ENCODE measurements at regions not wholly inside any gene's neighbourhood (a gene's known extent, or its start where the extent isn't known, plus 50 kb on each side); places are given as distances from the start of the nearest gene placed in this dataset.
"Not testable (repeated sequence)": the region's sequence is repeated elsewhere in the genome, so short reads cannot be mapped to it uniquely, and the experiment has no call there.

- DNase-seq = no peak
Observed at GRCh38 chr4:19205853-19206252, 1045.9 kb upstream of the SLIT2 start.

- DNase-seq = not testable (repeated sequence)
Observed at GRCh38 chr4:19197838-19198237, 1053.9 kb upstream of the SLIT2 start.

GRCh38 chr4:19195696-19196095 lies 1056.0 kb upstream of the SLIT2 start:
- DNase-seq = no peak

DNA sequence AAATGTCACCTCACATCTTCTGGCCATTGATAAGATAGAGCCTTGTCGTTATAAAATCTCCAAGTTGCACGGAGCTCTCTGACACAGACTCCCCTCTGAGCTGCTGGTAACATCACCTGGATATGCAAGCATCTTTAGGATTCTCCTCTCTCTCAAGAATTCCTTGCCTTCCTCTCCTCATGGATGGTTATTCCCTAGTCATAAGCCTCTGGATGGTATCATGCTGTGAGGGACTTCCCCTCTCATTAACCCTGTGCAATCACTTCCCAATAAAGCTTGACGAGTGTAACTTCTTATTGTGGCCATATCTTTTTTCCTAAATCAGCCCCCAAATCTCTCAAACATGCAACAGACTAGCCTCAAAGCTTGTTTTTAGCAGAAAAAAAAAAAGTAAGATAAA lies 1057.0 kb upstream of the SLIT2 start:
- no peak for DNase-seq

DNA sequence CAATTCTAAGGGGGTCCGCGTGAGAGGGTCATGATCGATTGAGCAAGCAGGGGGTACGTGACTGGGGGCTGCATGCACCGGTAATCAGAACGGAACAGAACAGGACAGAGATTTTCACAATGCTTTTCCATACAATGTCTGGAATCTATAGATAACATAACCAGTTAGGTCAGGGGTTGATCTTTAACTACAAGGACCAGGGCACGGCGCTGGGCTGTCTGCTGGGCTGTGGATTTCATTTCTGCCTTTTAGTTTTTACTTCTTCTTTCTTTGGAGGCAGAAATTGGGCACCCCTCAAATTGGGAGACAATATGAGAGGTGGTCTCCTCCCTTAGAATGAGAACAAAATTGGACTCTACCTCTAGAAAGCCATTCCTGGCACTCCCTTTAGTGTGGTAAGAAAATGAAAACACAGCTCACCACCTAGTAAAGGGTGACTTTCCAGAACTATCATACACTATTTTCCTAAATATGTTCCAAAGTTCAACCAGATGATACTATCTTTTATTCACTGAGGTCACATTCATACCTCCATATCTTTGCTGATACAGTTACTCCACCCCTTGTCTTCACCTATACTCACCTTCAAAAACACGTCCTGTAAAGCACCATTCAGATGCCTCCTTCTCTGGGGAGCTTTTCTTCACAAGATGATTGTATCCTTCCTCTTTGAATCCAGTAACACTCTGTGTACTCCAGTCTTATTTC lies 1058.3 kb upstream of the SLIT2 start:
- no peak for DNase-seq

DNA sequence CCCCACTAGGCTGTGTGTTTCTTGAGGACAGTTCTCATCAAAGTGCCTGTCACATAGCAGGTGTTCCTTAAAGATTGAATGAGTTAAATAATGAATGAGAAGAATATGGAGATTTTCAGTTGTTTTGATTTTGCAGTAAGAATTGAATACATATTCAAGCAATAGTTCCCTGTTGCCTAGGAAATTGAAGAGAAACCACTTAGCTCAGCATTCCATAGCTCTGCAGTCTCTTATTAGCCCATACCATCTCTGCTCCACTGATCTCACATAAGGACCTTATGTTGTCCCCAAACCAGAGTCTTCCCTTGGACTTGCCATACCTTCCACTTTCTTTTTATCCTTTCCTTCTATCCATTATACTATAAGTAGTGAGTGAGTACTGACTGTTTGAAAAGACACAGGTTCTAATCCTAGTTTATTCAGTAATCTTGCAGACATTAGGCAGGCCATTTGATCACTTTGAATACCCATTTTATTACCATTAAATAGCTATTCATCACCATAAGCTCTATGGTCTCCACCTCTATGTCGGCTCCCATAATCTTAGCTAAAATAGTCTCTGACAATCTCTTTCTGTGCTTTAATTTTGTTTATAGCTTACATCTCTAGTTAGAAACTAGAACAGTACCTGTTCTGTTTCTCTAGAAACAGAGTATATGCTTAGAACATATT lies 1059.6 kb upstream of the SLIT2 start:
- DNase-seq = no peak

DNA sequence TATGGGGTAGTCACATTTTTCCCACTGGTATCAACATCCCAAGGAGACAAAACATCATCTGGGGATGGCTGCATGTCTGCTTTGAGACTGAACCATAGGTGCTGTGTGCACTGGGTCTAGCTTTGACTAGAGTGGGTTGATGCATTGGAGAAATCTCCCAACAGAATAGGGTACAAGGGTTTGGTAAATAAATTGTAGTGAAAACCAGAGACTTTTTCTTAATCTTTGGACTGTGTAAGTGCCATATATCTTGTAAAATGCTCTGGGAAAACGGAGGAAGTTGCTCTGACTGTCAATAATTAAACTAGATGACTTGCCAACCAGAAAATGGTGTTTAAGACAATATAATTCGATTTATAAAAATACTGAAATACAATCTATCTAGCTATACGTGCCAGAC lies 1064.0 kb upstream of the SLIT2 start:
- DNase-seq = no peak

- DNase-seq = no peak
Observed at GRCh38 chr4:19187096-19187495, 1064.6 kb upstream of the SLIT2 start.

DNA sequence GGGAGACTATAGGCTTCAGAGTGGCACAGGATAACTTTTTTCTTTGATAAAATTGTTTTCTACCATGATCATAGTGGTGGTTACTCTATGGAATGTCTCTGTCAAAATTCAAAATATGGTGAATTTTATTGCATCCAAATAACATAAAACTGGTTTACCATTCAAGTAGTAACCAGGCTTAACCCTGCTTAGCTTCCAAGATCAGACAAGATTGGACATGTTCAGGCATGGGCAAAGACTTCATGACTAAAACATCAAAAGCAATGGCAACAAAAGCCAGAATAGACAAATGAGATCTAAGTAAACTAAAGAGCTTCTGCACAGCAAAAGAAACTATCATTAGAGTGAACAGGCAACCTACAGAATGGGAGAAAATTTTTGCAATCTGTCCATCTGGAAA lies 1070.1 kb upstream of the SLIT2 start:
- DNase-seq = not testable (repeated sequence)

GRCh38 chr4:19178835-19179234 lies 1072.9 kb upstream of the SLIT2 start:
- no peak for DNase-seq

- DNase-seq = no peak
Observed at GRCh38 chr4:19177616-19178015, 1074.1 kb upstream of the SLIT2 start.

- DNase-seq = no peak
Observed at GRCh38 chr4:19171832-19172231, 1079.9 kb upstream of the SLIT2 start.

DNA sequence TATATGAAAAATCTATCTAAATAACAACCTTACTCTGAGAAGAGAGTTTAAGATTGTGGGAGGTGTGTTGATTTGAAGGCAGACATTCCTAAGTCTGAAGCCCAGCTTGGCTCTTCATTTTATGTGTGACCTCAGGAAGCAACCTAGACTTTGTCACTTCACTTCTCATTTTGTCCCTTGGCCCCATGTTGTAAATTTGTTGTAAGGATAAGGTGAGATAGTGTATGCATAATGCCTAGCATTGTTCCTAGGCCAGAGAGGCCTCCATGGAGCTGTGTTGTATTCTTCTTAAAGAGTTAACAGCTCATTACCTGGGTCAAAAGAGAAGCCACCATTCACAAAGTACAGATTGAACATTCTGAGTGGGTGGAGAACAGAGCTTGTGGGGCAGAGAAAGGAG lies 1084.4 kb upstream of the SLIT2 start:
- DNase-seq = no peak

DNA sequence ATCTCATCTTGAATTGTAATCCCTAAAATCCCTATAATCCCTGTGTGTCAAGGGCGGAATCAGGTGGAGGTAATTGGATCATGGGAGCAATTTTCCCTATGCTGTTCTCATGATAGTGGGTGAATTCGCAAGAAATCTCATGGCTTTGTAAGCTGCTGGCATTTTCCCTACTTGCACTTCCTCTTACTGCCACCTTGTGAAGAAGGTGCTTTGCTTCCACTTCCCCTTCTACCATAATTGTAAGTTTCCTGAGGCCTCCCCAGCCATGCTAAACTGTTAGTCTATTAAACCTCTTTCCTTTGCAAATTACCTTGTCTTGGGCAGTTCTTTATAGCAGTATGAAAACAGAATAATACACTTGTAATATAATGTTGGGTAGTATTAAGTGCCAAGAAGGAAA lies 1087.4 kb upstream of the SLIT2 start:
- no peak for DNase-seq

DNA sequence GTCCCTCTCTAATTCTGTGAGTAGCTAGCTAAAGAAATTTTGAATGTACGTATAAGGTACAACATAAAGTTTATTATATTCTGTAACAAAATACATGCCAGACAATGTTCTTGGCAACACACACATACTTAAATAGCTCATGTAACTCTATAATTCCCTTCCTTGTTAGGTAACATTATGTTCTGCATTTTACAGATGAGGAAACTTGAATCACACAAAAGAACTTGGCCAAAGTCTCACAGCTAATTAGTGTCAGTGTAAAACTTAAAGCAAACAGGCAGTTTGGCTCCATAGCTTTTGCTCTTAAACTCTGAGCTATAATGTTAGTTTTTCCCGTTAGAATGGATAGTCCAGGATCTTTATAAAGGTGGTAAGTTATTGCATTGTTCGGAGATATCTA lies 1091.8 kb upstream of the SLIT2 start:
- no peak for DNase-seq

DNA sequence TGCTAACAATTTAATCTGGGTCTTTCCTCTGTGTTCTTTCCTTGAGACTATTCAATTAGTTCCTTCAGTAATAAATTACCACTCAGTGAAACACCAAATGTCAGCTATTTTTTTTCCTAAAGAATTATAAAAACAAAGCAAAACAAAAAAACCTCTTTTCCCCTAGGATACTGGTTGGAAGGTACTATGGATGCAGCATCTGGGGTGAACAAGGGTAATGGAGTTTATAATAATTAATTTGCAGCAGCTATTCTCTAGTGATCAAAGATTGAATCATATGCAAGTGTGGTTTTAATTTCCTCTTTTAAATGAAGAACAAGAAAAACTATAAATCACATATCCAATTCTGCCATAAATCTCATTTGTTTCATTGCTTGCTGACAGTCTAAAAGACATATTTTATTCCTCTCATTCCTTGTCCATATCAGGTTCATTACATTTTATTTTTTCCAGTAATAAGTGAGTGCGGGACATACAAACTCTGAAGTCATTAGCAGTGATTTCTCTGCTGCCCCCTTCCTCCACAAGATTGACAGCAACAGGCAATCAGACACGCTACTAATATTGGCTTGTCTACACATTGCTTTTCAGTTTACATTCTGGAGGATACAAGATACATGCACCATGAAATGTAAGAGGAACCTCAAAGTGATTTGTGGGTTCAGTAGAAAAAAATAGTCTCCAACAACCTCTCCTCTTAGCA lies 1093.4 kb upstream of the SLIT2 start:
- DNase-seq = no peak

GRCh38 chr4:19156786-19157185 lies 1094.9 kb upstream of the SLIT2 start:
- DNase-seq = no peak

- no peak for DNase-seq
Observed at GRCh38 chr4:19155568-19155967, 1096.1 kb upstream of the SLIT2 start.

GRCh38 chr4:19154267-19154666 lies 1097.4 kb upstream of the SLIT2 start:
- DNase-seq = not testable (repeated sequence)

- DNase-seq = no peak
Observed at GRCh38 chr4:19152264-19152663, 1099.4 kb upstream of the SLIT2 start.

- no peak for DNase-seq
Observed at GRCh38 chr4:19151684-19152083, 1100.0 kb upstream of the SLIT2 start.

- DNase-seq = no peak
Observed at GRCh38 chr4:19146038-19146437, 1105.7 kb upstream of the SLIT2 start.

DNA sequence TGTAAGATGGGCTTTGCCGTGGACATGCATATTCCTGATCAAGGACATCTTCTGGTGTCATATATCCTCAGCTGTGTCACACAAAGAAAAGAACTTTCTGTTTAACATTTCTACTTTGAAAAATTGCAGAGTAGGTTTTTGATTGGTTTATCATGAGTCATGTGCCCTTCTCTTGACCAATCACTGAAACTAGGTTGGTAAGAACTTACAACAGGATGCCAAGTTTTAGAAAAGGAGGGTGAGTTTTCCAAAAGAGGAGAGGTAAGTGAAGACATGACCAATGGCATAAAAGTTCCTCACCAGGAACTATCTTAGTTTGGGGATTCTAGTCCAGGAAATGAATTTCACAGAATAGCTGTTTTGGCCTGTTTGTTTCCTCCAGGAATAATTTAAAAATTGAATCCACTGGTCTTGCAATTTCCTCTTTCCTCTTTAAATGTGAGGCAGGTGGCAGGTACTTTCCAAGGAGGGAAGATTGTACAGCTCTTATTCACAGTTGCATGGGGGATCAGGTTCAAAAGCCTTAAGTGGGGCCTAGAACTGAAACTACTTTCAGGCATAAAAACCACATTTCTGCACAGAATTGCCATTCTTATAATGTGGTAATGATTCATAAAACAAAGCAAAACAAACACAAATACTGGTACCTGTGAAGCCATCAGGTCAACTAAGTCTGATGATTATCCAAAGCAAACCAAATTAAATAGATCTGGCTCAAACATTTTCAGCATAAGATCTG lies 1114.5 kb upstream of the LCORL start:
- DNase-seq = no peak
